ENCODE measurements at regions not wholly inside any gene's neighbourhood (a gene's known extent, or its start where the extent isn't known, plus 50 kb on each side); places are given as distances from the start of the nearest gene placed in this dataset.

- Mint-ChIP-seq H3K27ac (no peak overlapping the region), H3K9me3 (ENCODE audit: insufficient read depth) (peaks cover 4% of the 10 kb centered on the region), H3K4me3 (no peak overlapping the region), H3K4me1 (no peaks in the 10 kb centered on the region), H3K27me3 (no peaks in the 10 kb centered on the region)
- no peaks in the 10 kb centered on the region for H3K4me1 ChIP-seq (ENCODE audit: control insufficient read depth in 2 of 2, insufficient read depth in 2 of 2, low read length in 2 of 2)
- CTCF ChIA-PET: interaction anchor here (1.0 kb wide), 1 partner anchor 47 kb away, joined by 3 read pairs; no protein-coding TSS in a partner anchor
- no peak overlapping the region for H3K4me2 ChIP-seq (replicated peaks; ENCODE audit: low read depth, low read length, poor library complexity, severe bottlenecking)
- ATAC-seq (ENCODE audit: low read depth) (no peak), DNase-seq (no peak)
- no peak overlapping the region for H3K9ac ChIP-seq (ENCODE audit: low read length)
- no peak overlapping the region for H3K4me3 ChIP-seq (ENCODE audit: control extremely low read depth in 1 of 5, extremely low read depth in 1 of 5, insufficient read depth in 1 of 5, low read depth in 2 of 5, low read length in 4 of 5)
- H3K9me3 ChIP-seq (ENCODE audit: control extremely low read depth in 1 of 3, control insufficient read depth in 2 of 3, insufficient read depth in 1 of 3, low read length in 2 of 3): no peaks in the 10 kb centered on the region
- H2AFZ ChIP-seq (ENCODE audit: insufficient read depth, low read depth, low read length, poor library complexity, severe bottlenecking): no peak overlapping the region
- intact Hi-C loops (cut with micrococcal nuclease): no loop called here
- POLR2A ChIA-PET: no interaction called here
- TF ChIP-seq CTCF (IDR thresholded peaks at IDR 0.05) (no peak), EZH2 (IDR thresholded peaks at IDR 0.05; ENCODE audit: borderline replicate concordance, insufficient read depth, low read depth, low read length, poor library complexity, severe bottlenecking) (no peak)
- H3K79me2 ChIP-seq (ENCODE audit: control insufficient read depth, insufficient read depth, low read length): no peaks in the 10 kb centered on the region
- WGBS (ENCODE audit: insufficient coverage): 91% methylated on average over 3 of the region's 5 CpGs
- H3K27ac ChIP-seq (ENCODE audit: low read length in 2 of 2): no peak overlapping the region
- H3K27me3 ChIP-seq (replicated peaks in 1 of 4; ENCODE audit: control extremely low read depth in 1 of 4, control insufficient read depth in 3 of 4, insufficient read depth in 4 of 4, low read length in 3 of 4): no peaks in the 10 kb centered on the region
- H3K36me3 ChIP-seq (replicated peaks in 1 of 2; ENCODE audit: control extremely low read depth in 1 of 2, control insufficient read depth in 1 of 2, extremely low read depth in 1 of 2, insufficient read depth in 2 of 2, low read length in 1 of 2): no peaks in the 10 kb centered on the region
- H4K20me1 ChIP-seq (ENCODE audit: control insufficient read depth, insufficient read depth, low read length, poor library complexity, severe bottlenecking): no peaks in the 10 kb centered on the region
Measured at GRCh38 chr15:46270481-46271147, 635.8 kb downstream of the SQOR start.

GRCh38 chr15:46275701-46276100 lies 640.9 kb downstream of the SQOR start:
- Histone ChIP-seq H3K27me3 (replicated peaks in 1 of 4; ENCODE audit: control extremely low read depth in 1 of 4, control insufficient read depth in 3 of 4, insufficient read depth in 4 of 4, low read length in 3 of 4) (no peaks in the 10 kb centered on the region), H3K79me2 (ENCODE audit: control insufficient read depth, insufficient read depth, low read length) (no peaks in the 10 kb centered on the region), H3K4me1 (ENCODE audit: control insufficient read depth in 2 of 2, insufficient read depth in 2 of 2, low read length in 2 of 2) (no peaks in the 10 kb centered on the region), H3K9ac (ENCODE audit: low read length) (no peak overlapping the region), H4K20me1 (ENCODE audit: control insufficient read depth, insufficient read depth, low read length, poor library complexity, severe bottlenecking) (no peaks in the 10 kb centered on the region), H3K4me2 (replicated peaks; ENCODE audit: low read depth, low read length, poor library complexity, severe bottlenecking) (no peak overlapping the region), H3K36me3 (replicated peaks in 1 of 2; ENCODE audit: control extremely low read depth in 1 of 2, control insufficient read depth in 1 of 2, extremely low read depth in 1 of 2, insufficient read depth in 2 of 2, low read length in 1 of 2) (no peaks in the 10 kb centered on the region), H2AFZ (ENCODE audit: insufficient read depth, low read depth, low read length, poor library complexity, severe bottlenecking) (no peak overlapping the region), H3K27ac (ENCODE audit: low read length in 2 of 2) (no peak overlapping the region), H3K4me3 (ENCODE audit: control extremely low read depth in 1 of 5, extremely low read depth in 1 of 5, insufficient read depth in 1 of 5, low read depth in 2 of 5, low read length in 4 of 5) (no peak overlapping the region), H3K9me3 (ENCODE audit: control extremely low read depth in 1 of 3, control insufficient read depth in 2 of 3, insufficient read depth in 1 of 3, low read length in 2 of 3) (no peaks in the 10 kb centered on the region)
- intact Hi-C loops (cut with micrococcal nuclease): no loop called here
- no peak for TF ChIP-seq EZH2 (IDR thresholded peaks at IDR 0.05; ENCODE audit: borderline replicate concordance, insufficient read depth, low read depth, low read length, poor library complexity, severe bottlenecking)
- no peak for TF ChIP-seq CTCF (IDR thresholded peaks at IDR 0.05)
- H3K9me3 Mint-ChIP-seq (ENCODE audit: insufficient read depth): peaks cover 2% of the 10 kb centered on the region
- no peaks in the 10 kb centered on the region for H3K4me1 Mint-ChIP-seq
- no peaks in the 10 kb centered on the region for H3K27me3 Mint-ChIP-seq
- CTCF ChIA-PET: no interaction called here
- ATAC-seq (ENCODE audit: low read depth) (no peak), DNase-seq (no peak)
- 78% methylated on average over 1 of the region's 1 CpG for WGBS (ENCODE audit: insufficient coverage)
- H3K4me3 Mint-ChIP-seq: no peak overlapping the region
- POLR2A ChIA-PET: no interaction called here
- no peak overlapping the region for H3K27ac Mint-ChIP-seq

Measured in B cell (primary cell).